ENCODE measurements at regions not wholly inside any gene's neighbourhood (a gene's known extent, or its start where the extent isn't known, plus 50 kb on each side); places are given as distances from the start of the nearest gene placed in this dataset.

DNA sequence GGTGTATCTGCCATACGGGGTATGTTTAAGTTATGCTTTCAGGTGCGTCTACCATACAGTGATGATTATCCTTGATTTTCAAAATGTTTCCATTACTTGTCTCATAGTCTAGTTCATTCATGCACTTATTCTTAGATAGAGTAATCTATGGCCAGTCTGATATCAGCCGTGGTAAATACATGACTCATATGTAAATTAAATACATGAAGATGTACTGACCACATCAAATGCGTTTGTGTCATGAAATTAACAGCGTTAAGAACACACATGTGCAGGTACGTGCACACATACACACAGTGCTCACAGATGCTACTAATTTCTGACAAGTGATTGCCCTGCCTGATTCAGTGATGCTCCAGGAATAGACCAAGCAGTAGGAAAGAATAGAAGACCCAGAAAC, 75.2 kb upstream of the EXOC1L start:
- TF ChIP-seq CTCF (tag by site-specific recombination; IDR thresholded peaks at IDR 0.05) (no peak), ZNF146 (tag by site-specific recombination; IDR thresholded peaks at IDR 0.05) (no peak), KLF1 (tag by site-specific recombination; IDR thresholded peaks at IDR 0.05) (no peak)
